Stimulated activated CD4-positive, alpha-beta T cell treated with anti-CD3 and anti-CD28 coated beads, Interleukin-2, amount 100 ng/mL, for 4 hours (primary cell): ENCODE measurements at regions not wholly inside any gene's neighbourhood (a gene's known extent, or its start where the extent isn't known, plus 50 kb on each side); places are given as distances from the start of the nearest gene placed in this dataset.

Experiments
- DNase-seq: peaks from one replicate; pipeline ENCODE4 v3.0.0-alpha.2; 2020; ENCODE audit warnings: low read depth

- no peak for DNase-seq
Observed at GRCh38 chr9:86795823-86796553, 151.3 kb downstream of the GAS1 start.

- DNase-seq, result no peak
Observed at GRCh38 chr9:86795047-86795442, 152.3 kb downstream of the GAS1 start.

- no peak for DNase-seq
Observed at GRCh38 chr9:86794391-86795046, 152.8 kb downstream of the GAS1 start.

- DNase-seq, result no peak
Observed at GRCh38 chr9:86792136-86792535, 155.2 kb downstream of the GAS1 start.

- no peak for DNase-seq
Observed at GRCh38 chr9:86790805-86791204, 156.5 kb downstream of the GAS1 start.

- no peak for DNase-seq
Observed at GRCh38 chr9:86788456-86788855, 158.8 kb downstream of the GAS1 start.

GRCh38 chr9:86783884-86784283 is 163.4 kb downstream of the GAS1 start:
- DNase-seq, result no peak

- DNase-seq, result no peak
Observed at GRCh38 chr9:86782831-86783230, 164.5 kb downstream of the GAS1 start.

- no peak for DNase-seq
Observed at GRCh38 chr9:86778761-86779160, 168.5 kb downstream of the GAS1 start.

- no peak for DNase-seq
Observed at GRCh38 chr9:86775718-86776117, 171.6 kb downstream of the GAS1 start.

- no peak for DNase-seq
Observed at GRCh38 chr9:86774116-86774515, 173.2 kb downstream of the GAS1 start.

- no peak for DNase-seq
Observed at GRCh38 chr9:86773422-86773945, 173.8 kb downstream of the GAS1 start.

GRCh38 chr9:86772635-86772993 is 174.7 kb downstream of the GAS1 start:
- no peak for DNase-seq

- DNase-seq, result no peak
Observed at GRCh38 chr9:86771941-86772634, 175.2 kb downstream of the GAS1 start.

GRCh38 chr9:86771420-86771819 is 175.9 kb downstream of the GAS1 start:
- DNase-seq, result no peak

GRCh38 chr9:86768709-86769108 is 178.6 kb downstream of the GAS1 start:
- DNase-seq, result no peak

- no peak for DNase-seq
Observed at GRCh38 chr9:86768020-86768419, 179.3 kb downstream of the GAS1 start.

GRCh38 chr9:86767373-86767772 is 179.9 kb downstream of the GAS1 start:
- DNase-seq, result no peak

GRCh38 chr9:86766912-86767311 is 180.4 kb downstream of the GAS1 start:
- DNase-seq, result no peak

GRCh38 chr9:86766511-86766910 is 180.8 kb downstream of the GAS1 start:
- no peak for DNase-seq

GRCh38 chr9:86765746-86766430 is 181.4 kb downstream of the GAS1 start:
- no peak for DNase-seq

- DNase-seq, result no peak
Observed at GRCh38 chr9:86764671-86765343, 182.5 kb downstream of the GAS1 start.
